Right atrium auricular region (tissue), 2 donors: ENCODE measurements at regions not wholly inside any gene's neighbourhood (a gene's known extent, or its start where the extent isn't known, plus 50 kb on each side); places are given as distances from the start of the nearest gene placed in this dataset.
A peak's percentile ranks its signal among the peaks of the same experiment; 100 is the strongest.

Source experiments
- DNase-seq: peaks from one replicate; pipeline ENCODE4 v3.0.0-alpha.2; 2019; ENCODE audit warnings: low spot score
- H3K27ac ChIP-seq, 2 donors: fragments of 200-600 bp; sonication (generic); 1 replicate in 1 of 2; 2 replicates in 1 of 2; pipeline ENCODE4 v1.5.1; 2016 to 2019
- H3K27me3 ChIP-seq, 2 donors: fragments of 200-600 bp; sonication (generic); one replicate each; pipeline versions ENCODE4 v1.5.1 to v1.6.0; 2017 to 2019
- H3K36me3 ChIP-seq: fragments of 200-600 bp; sonication (generic); one replicate; pipeline ENCODE4 v1.5.1; 2016
- H3K4me1 ChIP-seq, 2 donors: fragments of 200-600 bp; sonication (generic); one replicate each; pipeline versions ENCODE4 v1.5.1 to v1.6.0; 2017 to 2019
- H3K4me3 ChIP-seq, 2 donors: fragments of 200-600 bp; sonication (generic); 1 replicate in 1 of 2; 2 replicates in 1 of 2; pipeline ENCODE4 v1.5.1; 2017 to 2019; ENCODE audit warnings: mild to moderate bottlenecking in 1 of 2, moderate library complexity in 1 of 2
- H3K9me3 ChIP-seq, 2 donors: fragments of 200-600 bp; sonication (generic); one replicate each; pipeline ENCODE4 v1.5.1; 2019
- CTCF ChIP-seq, 2 donors: fragments of 200-600 bp; sonication (generic); IDR thresholded peaks; one replicate each; pipeline ENCODE4 v1.5.1; 2019; ENCODE audit warnings: antibody characterized with exemption in 2 of 2

- DNase-seq, result no peak
- peaks cover 0 to 64% of the 10 kb centered on the region in 2 donors for H3K4me1 ChIP-seq
Observed at GRCh38 chr3:141418751-141419150, 50.4 kb downstream of the ZBTB38 start.

GRCh38 chr3:141419946-141420345 is 51.6 kb downstream of the ZBTB38 start:
- Histone ChIP-seq H3K4me3 (no peak overlapping the region), H3K9me3 (no peaks in the 10 kb centered on the region), H3K36me3 (peaks cover 10% of the 10 kb centered on the region), H3K4me1 (peaks cover 0 to 58% of the 10 kb centered on the region in 2 donors), H3K27me3 (no peaks in the 10 kb centered on the region), H3K27ac (peak overlapping the region; percentile 17 to 52)
- DNase-seq, result no peak
- TF ChIP-seq CTCF (IDR thresholded peaks at IDR 0.05), result no peak

More at GRCh38 chr3:141418751-141419150, 50.4 kb downstream of the ZBTB38 start:
- H3K4me3 ChIP-seq, result no peak overlapping the region
- TF ChIP-seq CTCF (IDR thresholded peaks at IDR 0.05), result no peak
- H3K27me3 ChIP-seq, result no peaks in the 10 kb centered on the region
- no peak overlapping the region for H3K27ac ChIP-seq
- no peaks in the 10 kb centered on the region for H3K9me3 ChIP-seq
- peaks cover 13% of the 10 kb centered on the region for H3K36me3 ChIP-seq

- H3K27me3 ChIP-seq, result no peaks in the 10 kb centered on the region
- no peak overlapping the region for H3K4me3 ChIP-seq
- H3K9me3 ChIP-seq, result no peaks in the 10 kb centered on the region
- DNase-seq, result no peak
- H3K4me1 ChIP-seq, result peaks cover 0 to 56% of the 10 kb centered on the region in 2 donors
- peaks cover 10% of the 10 kb centered on the region for H3K36me3 ChIP-seq
- H3K27ac ChIP-seq, result peak overlapping the region; percentile 14 to 52
- no peak for TF ChIP-seq CTCF (IDR thresholded peaks at IDR 0.05)
Observed at GRCh38 chr3:141421186-141421585, 52.9 kb downstream of the ZBTB38 start.

GRCh38 chr3:141421639-141422319 is 53.5 kb downstream of the ZBTB38 start:
- Histone ChIP-seq H3K4me1 (peaks cover 3 to 56% of the 10 kb centered on the region in 2 donors), H3K36me3 (peaks cover 10% of the 10 kb centered on the region), H3K27me3 (no peaks in the 10 kb centered on the region), H3K27ac (peak overlapping the region; percentile 43 to 52), H3K4me3 (no peak overlapping the region), H3K9me3 (no peaks in the 10 kb centered on the region)
- no peak for DNase-seq
- TF ChIP-seq CTCF (IDR thresholded peaks at IDR 0.05), result no peak

- Histone ChIP-seq H3K36me3 (peaks cover 13% of the 10 kb centered on the region), H3K9me3 (no peaks in the 10 kb centered on the region), H3K27ac (peak overlapping the region; percentile 18 to 30), H3K27me3 (no peaks in the 10 kb centered on the region), H3K4me3 (no peak overlapping the region), H3K4me1 (peaks cover 4 to 64% of the 10 kb centered on the region in 2 donors)
- no peak for TF ChIP-seq CTCF (IDR thresholded peaks at IDR 0.05)
- no peak for DNase-seq
Observed at GRCh38 chr3:141422961-141423582, 54.8 kb downstream of the ZBTB38 start.
